ENCODE measurements at regions not wholly inside any gene's neighbourhood (a gene's known extent, or its start where the extent isn't known, plus 50 kb on each side); places are given as distances from the start of the nearest gene placed in this dataset.
"Not testable (repeated sequence)": the region's sequence is repeated elsewhere in the genome, so short reads cannot be mapped to it uniquely, and the experiment has no call there.

- DNase-seq (ENCODE audit: low spot score): no peak
These were observed 244.9 kb downstream of the SEMA3D start for GRCh38 chr7:84941936-84942335.

GRCh38 chr7:84941291-84941690, 245.6 kb downstream of the SEMA3D start:
- DNase-seq (ENCODE audit: low spot score): no peak

- DNase-seq (ENCODE audit: low spot score): no peak
These were observed 247.0 kb downstream of the SEMA3D start for GRCh38 chr7:84939888-84940287.

- DNase-seq (ENCODE audit: low spot score): no peak
These were observed 247.4 kb downstream of the SEMA3D start for GRCh38 chr7:84939442-84939841.

- no peak for DNase-seq (ENCODE audit: low spot score)
These were observed 262.5 kb downstream of the SEMA3D start for GRCh38 chr7:84924353-84924752.

- DNase-seq (ENCODE audit: low spot score): no peak
These were observed 263.5 kb downstream of the SEMA3D start for GRCh38 chr7:84923348-84923747.

GRCh38 chr7:84921154-84921553, 265.7 kb downstream of the SEMA3D start:
- DNase-seq (ENCODE audit: low spot score): no peak

- DNase-seq (ENCODE audit: low spot score): not testable (repeated sequence)
These were observed 269.9 kb downstream of the SEMA3D start for GRCh38 chr7:84916973-84917372.

GRCh38 chr7:84916161-84916560, 270.7 kb downstream of the SEMA3D start:
- no peak for DNase-seq (ENCODE audit: low spot score)

GRCh38 chr7:84914598-84914997, 272.3 kb downstream of the SEMA3D start:
- DNase-seq (ENCODE audit: low spot score): no peak

GRCh38 chr7:84913731-84914130, 273.1 kb downstream of the SEMA3D start:
- no peak for DNase-seq (ENCODE audit: low spot score)

GRCh38 chr7:84912993-84913635, 273.7 kb downstream of the SEMA3D start:
- DNase-seq (ENCODE audit: low spot score): no peak

- no peak for DNase-seq (ENCODE audit: low spot score)
These were observed 274.3 kb downstream of the SEMA3D start for GRCh38 chr7:84912537-84912936.

GRCh38 chr7:84912018-84912417, 274.8 kb downstream of the SEMA3D start:
- no peak for DNase-seq (ENCODE audit: low spot score)

- DNase-seq (ENCODE audit: low spot score): no peak
These were observed 275.8 kb downstream of the SEMA3D start for GRCh38 chr7:84911077-84911476.

- DNase-seq (ENCODE audit: low spot score): not testable (repeated sequence)
These were observed 276.5 kb downstream of the SEMA3D start for GRCh38 chr7:84910322-84910721.

- DNase-seq (ENCODE audit: low spot score): no peak
These were observed 278.6 kb downstream of the SEMA3D start for GRCh38 chr7:84908196-84908793.

- no peak for DNase-seq (ENCODE audit: low spot score)
These were observed 280.0 kb downstream of the SEMA3D start for GRCh38 chr7:84906889-84907288.

GRCh38 chr7:84904561-84904960, 282.3 kb downstream of the SEMA3D start:
- peak; percentile 18 for DNase-seq (ENCODE audit: low spot score)

- no peak for DNase-seq (ENCODE audit: low spot score)
These were observed 285.5 kb downstream of the SEMA3D start for GRCh38 chr7:84901366-84901765.

GRCh38 chr7:84900215-84900614, 286.6 kb downstream of the SEMA3D start:
- no peak for DNase-seq (ENCODE audit: low spot score)

- DNase-seq (ENCODE audit: low spot score): no peak
These were observed 291.3 kb downstream of the SEMA3D start for GRCh38 chr7:84895563-84895962.

GRCh38 chr7:84883570-84883969, 303.3 kb downstream of the SEMA3D start:
- DNase-seq (ENCODE audit: low spot score): not testable (repeated sequence)

Measured in kidney capillary endothelial cell (primary cell).